ENCODE measurements at regions not wholly inside any gene's neighbourhood (a gene's known extent, or its start where the extent isn't known, plus 50 kb on each side); places are given as distances from the start of the nearest gene placed in this dataset.

DNA sequence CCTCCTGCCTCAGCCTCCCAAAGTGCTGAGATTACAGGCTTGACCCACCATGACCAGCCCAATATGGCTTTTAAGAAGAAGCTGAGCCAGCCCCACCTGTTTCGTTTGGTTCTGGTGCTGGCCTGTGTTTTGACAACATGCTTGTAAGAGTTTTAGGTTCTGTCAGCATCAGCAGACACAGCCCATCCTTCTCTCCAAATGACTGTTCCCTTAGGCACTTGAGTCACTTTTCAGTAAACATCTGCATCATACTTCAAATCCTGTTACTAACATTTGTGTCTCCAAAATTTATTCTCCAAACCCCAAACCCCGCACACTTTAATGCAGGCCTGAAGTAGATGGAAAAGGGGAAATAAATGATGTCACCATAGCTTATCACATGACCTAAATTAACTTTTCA is 1118.5 kb downstream of the TSN start:
- no peak for DNase-seq (ENCODE audit: low spot score)
- CTCF ChIA-PET, result interaction anchor here (0.6 kb wide), 1 partner anchor 1478 kb away, joined by 6 read pairs; no protein-coding TSS in a partner anchor
- TF ChIP-seq, protein P1, sequence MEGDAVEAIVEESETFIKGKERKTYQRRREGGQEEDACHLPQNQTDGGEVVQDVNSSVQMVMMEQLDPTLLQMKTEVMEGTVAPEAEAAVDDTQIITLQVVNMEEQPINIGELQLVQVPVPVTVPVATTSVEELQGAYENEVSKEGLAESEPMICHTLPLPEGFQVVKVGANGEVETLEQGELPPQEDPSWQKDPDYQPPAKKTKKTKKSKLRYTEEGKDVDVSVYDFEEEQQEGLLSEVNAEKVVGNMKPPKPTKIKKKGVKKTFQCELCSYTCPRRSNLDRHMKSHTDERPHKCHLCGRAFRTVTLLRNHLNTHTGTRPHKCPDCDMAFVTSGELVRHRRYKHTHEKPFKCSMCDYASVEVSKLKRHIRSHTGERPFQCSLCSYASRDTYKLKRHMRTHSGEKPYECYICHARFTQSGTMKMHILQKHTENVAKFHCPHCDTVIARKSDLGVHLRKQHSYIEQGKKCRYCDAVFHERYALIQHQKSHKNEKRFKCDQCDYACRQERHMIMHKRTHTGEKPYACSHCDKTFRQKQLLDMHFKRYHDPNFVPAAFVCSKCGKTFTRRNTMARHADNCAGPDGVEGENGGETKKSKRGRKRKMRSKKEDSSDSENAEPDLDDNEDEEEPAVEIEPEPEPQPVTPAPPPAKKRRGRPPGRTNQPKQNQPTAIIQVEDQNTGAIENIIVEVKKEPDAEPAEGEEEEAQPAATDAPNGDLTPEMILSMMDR (conservative IDR thresholded peaks at IDR 0.05; ENCODE audit: low read depth), result no peak
- POLR2A ChIA-PET (ENCODE audit: low non-redundant PET), result no interaction called here
- H3K27ac ChIP-seq, result no peak overlapping the region

DNA sequence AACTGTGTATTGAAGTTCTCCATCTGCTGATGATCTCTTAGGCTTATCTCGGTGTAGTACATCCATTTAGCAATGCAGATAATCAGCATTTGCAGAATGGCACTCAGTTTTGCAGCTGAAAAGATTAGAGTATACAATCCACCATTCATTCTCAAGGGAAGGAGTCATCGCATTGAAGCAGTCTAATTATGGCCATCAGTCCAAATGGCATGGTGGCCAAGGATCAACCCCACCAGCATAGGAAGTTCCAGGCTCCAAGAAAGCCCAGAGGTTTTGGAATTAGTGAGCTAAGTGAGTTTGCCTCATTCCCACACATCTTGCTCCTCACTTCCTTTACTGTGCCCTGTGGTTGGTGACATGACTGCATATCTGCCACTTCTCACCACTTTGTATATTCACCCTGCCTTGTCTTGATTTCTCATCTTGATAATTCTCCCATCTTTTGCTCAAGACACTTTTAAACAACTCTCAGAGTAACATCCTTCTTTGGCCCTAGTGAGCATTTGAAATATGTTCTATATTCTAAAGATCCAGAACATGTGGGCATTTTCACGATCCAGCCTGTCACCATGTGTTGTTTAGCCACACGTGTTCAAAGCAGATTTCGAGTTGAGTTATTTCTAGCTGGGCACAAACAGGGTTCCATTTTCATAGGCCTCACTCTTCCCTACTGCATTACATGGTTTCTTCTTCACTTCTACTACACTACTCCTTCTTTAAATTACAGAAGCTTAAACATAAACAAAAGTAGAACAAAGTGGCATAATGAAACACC is 1119.8 kb downstream of the TSN start:
- TF ChIP-seq, protein P1 (conservative IDR thresholded peaks at IDR 0.05; ENCODE audit: low read depth), result no peak
- H3K27ac ChIP-seq, result no peak overlapping the region
- POLR2A ChIA-PET (ENCODE audit: low non-redundant PET), result no interaction called here
- CTCF ChIA-PET, result no interaction called here
- DNase-seq (ENCODE audit: low spot score), result no peak

DNA sequence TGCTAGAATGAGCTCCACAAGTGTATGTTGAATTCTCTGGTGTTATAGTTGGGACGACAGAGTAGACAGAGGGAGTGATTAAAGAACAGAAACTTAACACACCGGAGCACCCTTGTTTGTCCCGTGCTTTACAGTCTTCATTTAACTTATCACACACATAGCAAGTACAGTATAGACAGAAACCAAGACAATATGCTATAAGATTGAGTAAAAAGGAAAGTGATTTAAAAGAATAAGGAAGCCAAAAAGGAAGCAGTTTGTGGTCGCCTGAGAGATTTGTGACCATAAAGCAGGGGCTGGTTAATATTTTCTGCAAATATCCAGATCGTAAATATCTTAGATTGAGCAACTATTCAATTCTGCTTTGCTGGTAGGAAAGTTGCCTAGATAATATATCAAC is 1128.4 kb downstream of the TSN start:
- H3K27ac ChIP-seq, result no peak overlapping the region
- TF ChIP-seq, protein P1 (conservative IDR thresholded peaks at IDR 0.05; ENCODE audit: low read depth), result no peak
- no peak for DNase-seq (ENCODE audit: low spot score)
- POLR2A ChIA-PET (ENCODE audit: low non-redundant PET), result no interaction called here
- CTCF ChIA-PET, result interaction anchor here (0.6 kb wide), 1 partner anchor 586 kb away, joined by 5 read pairs; no protein-coding TSS in a partner anchor

DNA sequence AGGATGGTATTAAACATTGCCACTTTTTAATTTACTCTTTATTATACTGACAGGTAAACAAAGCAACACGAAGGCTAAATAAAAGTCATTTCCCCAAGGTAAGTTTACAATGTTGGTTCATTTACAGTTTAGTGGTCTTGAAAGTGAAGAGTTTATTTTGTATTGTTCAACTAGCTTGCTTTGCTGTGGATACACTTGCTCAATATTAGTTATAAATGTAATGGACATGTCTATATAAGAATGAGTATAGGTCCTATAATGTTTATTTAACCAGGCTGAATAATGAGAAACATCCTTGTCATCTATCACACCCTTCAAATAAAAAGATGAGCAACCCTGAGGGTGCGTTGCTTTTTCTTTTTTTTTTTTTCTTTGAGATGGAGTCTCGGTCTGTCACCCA is 1129.4 kb downstream of the TSN start:
- DNase-seq (ENCODE audit: low spot score), result no peak
- H3K27ac ChIP-seq, result no peak overlapping the region
- TF ChIP-seq, protein P1 (conservative IDR thresholded peaks at IDR 0.05; ENCODE audit: low read depth), result no peak
- POLR2A ChIA-PET (ENCODE audit: low non-redundant PET), result no interaction called here
- CTCF ChIA-PET, result no interaction called here

DNA sequence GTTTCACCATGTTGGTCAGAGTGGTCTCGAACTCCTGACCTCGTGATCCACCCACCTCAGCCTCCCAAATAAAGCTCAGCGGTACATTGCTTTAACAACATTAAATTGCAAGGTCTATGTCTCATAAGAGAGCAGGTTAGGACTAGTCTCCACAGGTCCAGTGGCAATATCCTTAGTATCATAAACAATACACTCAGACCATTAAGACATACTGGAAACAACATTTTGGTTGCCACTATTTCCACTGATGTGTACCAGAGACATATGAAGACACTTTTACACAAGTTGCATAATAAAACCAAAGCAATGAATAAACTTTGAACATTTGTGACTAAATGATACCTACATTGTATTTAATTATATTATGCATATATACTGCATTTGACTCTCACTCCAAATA is 1130.0 kb downstream of the TSN start:
- no peak overlapping the region for H3K27ac ChIP-seq
- no peak for DNase-seq (ENCODE audit: low spot score)
- TF ChIP-seq, protein P1 (conservative IDR thresholded peaks at IDR 0.05; ENCODE audit: low read depth), result no peak
- POLR2A ChIA-PET (ENCODE audit: low non-redundant PET), result no interaction called here
- CTCF ChIA-PET, result no interaction called here

DNA sequence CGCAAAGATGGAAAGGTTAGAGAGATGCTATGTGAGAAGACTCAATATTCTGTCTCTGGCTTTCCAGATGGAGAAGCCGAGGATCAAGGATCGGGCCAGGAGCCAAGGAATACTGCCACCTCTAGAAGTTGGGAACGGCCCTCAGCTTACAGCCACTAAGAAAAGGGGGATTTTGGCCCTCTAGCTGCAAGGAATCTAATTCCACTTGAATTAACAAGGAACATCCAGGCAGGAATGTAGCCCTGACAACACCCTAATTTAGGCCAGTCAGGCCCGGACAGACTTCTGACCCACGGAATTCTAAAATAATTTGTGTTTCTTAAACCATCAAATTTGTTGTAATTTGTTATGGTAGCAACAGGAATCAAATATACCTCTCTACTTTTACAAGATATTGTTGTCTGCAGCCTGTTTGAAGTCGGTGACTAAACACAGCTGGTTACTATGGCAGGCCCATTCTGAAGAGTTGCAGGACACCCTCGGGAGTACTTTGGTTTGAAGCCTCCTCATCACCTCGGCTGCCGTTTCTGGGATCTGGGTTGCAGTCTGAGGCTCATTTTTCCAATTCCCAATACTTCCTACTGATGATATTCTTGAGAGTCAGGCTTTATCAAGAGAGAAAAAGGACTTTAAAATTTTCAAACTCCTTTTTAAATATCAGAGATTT is 1131.2 kb downstream of the TSN start:
- ChIA-PET POLR2A (ENCODE audit: low non-redundant PET) (no interaction called here), CTCF (interaction anchor here (0.7 kb wide), 1 partner anchor 12 kb away, joined by 3 read pairs; no protein-coding TSS in a partner anchor)
- TF ChIP-seq, protein P1 (conservative IDR thresholded peaks at IDR 0.05; ENCODE audit: low read depth), result no peak
- DNase-seq (ENCODE audit: low spot score), result no peak
- no peak overlapping the region for H3K27ac ChIP-seq
